GM12872 (cell line): ENCODE measurements at regions not wholly inside any gene's neighbourhood (a gene's known extent, or its start where the extent isn't known, plus 50 kb on each side); places are given as distances from the start of the nearest gene placed in this dataset.

Source experiments
- TF ChIP-seq, protein P1 (sequence below): IDR thresholded peaks from 3 replicates; pipeline ENCODE4 v1.5.1; 2011; ENCODE audit warnings: low read depth, mild to moderate bottlenecking, low read length, moderate library complexity; ENCODE audit not compliant: insufficient read depth

DNA sequence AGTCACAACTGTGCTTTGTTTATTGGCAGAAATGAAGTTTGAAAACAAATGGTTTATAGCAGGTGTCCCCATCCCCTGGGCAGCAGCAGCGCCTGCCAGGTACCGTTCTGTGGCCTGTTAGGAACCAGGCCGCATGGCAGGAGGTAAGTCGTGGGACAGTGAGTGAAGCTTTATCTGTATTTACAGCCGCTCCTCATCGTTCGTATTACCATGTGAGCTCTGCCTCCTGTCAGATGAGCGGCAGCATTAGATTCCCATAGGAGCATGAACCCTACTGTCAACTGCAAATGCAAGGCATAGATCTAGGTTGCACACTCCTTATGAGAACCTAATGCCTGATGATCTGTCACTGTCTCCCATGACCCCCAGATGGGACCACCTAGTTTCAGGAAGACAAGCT lies 63.4 kb upstream of the SOD1 start:
- TF ChIP-seq, protein P1, sequence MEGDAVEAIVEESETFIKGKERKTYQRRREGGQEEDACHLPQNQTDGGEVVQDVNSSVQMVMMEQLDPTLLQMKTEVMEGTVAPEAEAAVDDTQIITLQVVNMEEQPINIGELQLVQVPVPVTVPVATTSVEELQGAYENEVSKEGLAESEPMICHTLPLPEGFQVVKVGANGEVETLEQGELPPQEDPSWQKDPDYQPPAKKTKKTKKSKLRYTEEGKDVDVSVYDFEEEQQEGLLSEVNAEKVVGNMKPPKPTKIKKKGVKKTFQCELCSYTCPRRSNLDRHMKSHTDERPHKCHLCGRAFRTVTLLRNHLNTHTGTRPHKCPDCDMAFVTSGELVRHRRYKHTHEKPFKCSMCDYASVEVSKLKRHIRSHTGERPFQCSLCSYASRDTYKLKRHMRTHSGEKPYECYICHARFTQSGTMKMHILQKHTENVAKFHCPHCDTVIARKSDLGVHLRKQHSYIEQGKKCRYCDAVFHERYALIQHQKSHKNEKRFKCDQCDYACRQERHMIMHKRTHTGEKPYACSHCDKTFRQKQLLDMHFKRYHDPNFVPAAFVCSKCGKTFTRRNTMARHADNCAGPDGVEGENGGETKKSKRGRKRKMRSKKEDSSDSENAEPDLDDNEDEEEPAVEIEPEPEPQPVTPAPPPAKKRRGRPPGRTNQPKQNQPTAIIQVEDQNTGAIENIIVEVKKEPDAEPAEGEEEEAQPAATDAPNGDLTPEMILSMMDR: no peak

GRCh38 chr21:31594726-31595125 lies 64.8 kb upstream of the SOD1 start:
- TF ChIP-seq, protein P1: no peak

- TF ChIP-seq, protein P1: no peak
Observed at GRCh38 chr21:31594279-31594678, 65.2 kb upstream of the SOD1 start.

DNA sequence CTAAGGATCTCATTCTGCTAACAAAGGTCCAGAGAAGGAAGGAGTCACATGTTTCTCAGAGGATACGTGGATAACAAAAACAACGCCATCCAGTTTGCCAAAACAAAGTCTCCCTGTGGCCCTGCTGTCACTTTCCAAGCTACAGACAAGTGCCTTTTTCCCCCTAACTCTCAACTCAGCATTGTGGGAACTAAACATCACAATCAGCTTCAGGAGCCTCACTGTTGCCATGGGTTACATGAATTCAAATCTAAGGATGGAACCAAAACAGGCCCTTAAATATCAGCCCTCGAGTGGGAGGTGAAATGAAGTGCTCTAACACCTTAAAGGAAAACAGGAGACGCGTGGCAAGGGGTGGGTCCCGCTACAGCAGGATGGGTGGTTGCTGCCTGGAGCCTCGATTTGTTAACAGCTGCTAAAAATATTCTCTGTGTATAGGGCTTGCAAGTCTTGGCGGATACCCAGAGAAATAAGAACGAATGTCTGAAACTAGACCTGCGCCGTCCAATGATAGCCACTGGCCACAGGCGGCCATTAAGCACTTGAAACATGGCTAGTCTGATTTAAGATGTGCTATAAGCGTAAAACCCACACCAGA lies 66.4 kb upstream of the SOD1 start:
- TF ChIP-seq, protein P1: no peak

GRCh38 chr21:31592516-31592915 lies 67.0 kb upstream of the SOD1 start:
- TF ChIP-seq, protein P1: no peak

- TF ChIP-seq, protein P1: no peak
Observed at GRCh38 chr21:31589820-31590219, 69.7 kb upstream of the SOD1 start.

GRCh38 chr21:31586118-31586517 lies 73.4 kb upstream of the SOD1 start:
- TF ChIP-seq, protein P1: no peak
